ENCODE measurements at regions not wholly inside any gene's neighbourhood (a gene's known extent, or its start where the extent isn't known, plus 50 kb on each side); places are given as distances from the start of the nearest gene placed in this dataset.

- Mint-ChIP-seq H3K4me1 (peaks cover 8% of the 10 kb centered on the region), H3K36me3 (peaks cover 27% of the 10 kb centered on the region), H3K27me3 (ENCODE audit: low read depth) (no peaks in the 10 kb centered on the region), H3K9me3 (peaks cover 34% of the 10 kb centered on the region), H3K4me3 (no peak overlapping the region), H3K27ac (no peak overlapping the region)
- TF ChIP-seq ZBTB21 (CRISPR knock-in tag; IDR thresholded peaks at IDR 0.05; ENCODE audit: borderline replicate concordance) (no peak), GABPB1 (CRISPR knock-in tag; IDR thresholded peaks at IDR 0.05) (no peak), ZNF263 (CRISPR knock-in tag; IDR thresholded peaks at IDR 0.05; ENCODE audit: low read depth) (no peak), JUN (CRISPR knock-in tag; IDR thresholded peaks at IDR 0.05) (no peak), NFYB (CRISPR knock-in tag; conservative IDR thresholded peaks at IDR 0.05; ENCODE audit: low read depth) (no peak), PRRX2 (CRISPR knock-in tag; IDR thresholded peaks at IDR 0.05) (no peak), FOXP4 (CRISPR knock-in tag; IDR thresholded peaks at IDR 0.05) (no peak), IRF1 (CRISPR knock-in tag; IDR thresholded peaks at IDR 0.05) (no peak), STAT6 (CRISPR knock-in tag; conservative IDR thresholded peaks at IDR 0.05; ENCODE audit: low read depth) (no peak), ZMAT4 (CRISPR knock-in tag; IDR thresholded peaks at IDR 0.05) (no peak), USF1 (CRISPR knock-in tag; IDR thresholded peaks at IDR 0.05) (no peak), ZNF138 (CRISPR knock-in tag; conservative IDR thresholded peaks at IDR 0.05) (no peak), ATF3 (CRISPR knock-in tag; conservative IDR thresholded peaks at IDR 0.05) (no peak), PRDM15 (CRISPR knock-in tag; IDR thresholded peaks at IDR 0.05) (no peak), TCF7 (CRISPR knock-in tag; IDR thresholded peaks at IDR 0.05; ENCODE audit: low read depth) (no peak), FOXP1 (CRISPR knock-in tag; IDR thresholded peaks at IDR 0.05; ENCODE audit: borderline replicate concordance) (no peak), ESRRA (CRISPR knock-in tag; IDR thresholded peaks at IDR 0.05; ENCODE audit: borderline replicate concordance) (no peak)
- DNase-seq (ENCODE audit: low spot score) (no peak), ATAC-seq (no peak)
- ChIA-PET POLR2A (no interaction called here), CTCF (no interaction called here)
These were observed 779.3 kb downstream of the SLITRK5 start for GRCh38 chr13:88450515-88450914.
